Mammary epithelial cell (primary cell): ENCODE measurements at regions not wholly inside any gene's neighbourhood (a gene's known extent, or its start where the extent isn't known, plus 50 kb on each side); places are given as distances from the start of the nearest gene placed in this dataset.
"Not testable (repeated sequence)": the region's sequence is repeated elsewhere in the genome, so short reads cannot be mapped to it uniquely, and the experiment has no call there.

Experiments used
- CTCF ChIP-seq, 2 donors: IDR thresholded peaks in 1 of 2; conservative IDR thresholded peaks in 1 of 2; 2 replicates each; pipeline ENCODE4 v1.5.1; 2011 to 2012; ENCODE audit warnings: inconsistent platforms in 2 of 2, low read length in 2 of 2, mild to moderate bottlenecking in 2 of 2, control low read depth in 1 of 2, low read depth in 1 of 2; ENCODE audit not compliant: insufficient read depth in 1 of 2; ENCODE audit errors: extremely low read depth in 1 of 2
- EZH2 ChIP-seq: IDR thresholded peaks from 2 replicates; pipeline ENCODE4 v1.6.1; 2012; ENCODE audit warnings: low read length, inconsistent platforms, borderline replicate concordance

DNA sequence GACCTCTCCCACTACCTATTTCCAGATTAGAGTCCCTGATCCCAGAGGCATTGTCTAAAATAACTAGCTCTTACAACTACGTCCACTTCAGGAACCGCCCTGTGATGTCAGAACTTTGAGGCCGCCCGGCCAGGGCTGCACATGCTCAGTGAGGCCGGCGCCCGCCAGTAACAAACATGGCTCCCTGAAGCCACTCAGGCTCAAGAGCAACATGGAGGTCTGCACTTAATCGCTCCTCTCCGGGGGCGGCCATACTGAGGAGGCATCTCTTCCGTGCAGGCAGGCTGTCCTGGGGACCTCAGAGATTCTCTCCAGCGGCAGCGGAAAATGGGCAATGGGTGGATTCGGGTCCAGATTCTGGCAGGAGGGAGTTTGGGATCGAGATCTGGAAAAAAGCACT, 385.1 kb downstream of the SPATA31A6 start:
- TF ChIP-seq CTCF (conservative IDR thresholded peaks at IDR 0.05 in 1 of 2, IDR thresholded peaks at IDR 0.05 in 1 of 2; ENCODE audit: extremely low read depth in 1 of 2, insufficient read depth in 1 of 2, low read depth in 1 of 2, low read length in 2 of 2); EZH2: not testable (repeated sequence)
